ENCODE measurements at regions not wholly inside any gene's neighbourhood (a gene's known extent, or its start where the extent isn't known, plus 50 kb on each side); places are given as distances from the start of the nearest gene placed in this dataset.

DNA sequence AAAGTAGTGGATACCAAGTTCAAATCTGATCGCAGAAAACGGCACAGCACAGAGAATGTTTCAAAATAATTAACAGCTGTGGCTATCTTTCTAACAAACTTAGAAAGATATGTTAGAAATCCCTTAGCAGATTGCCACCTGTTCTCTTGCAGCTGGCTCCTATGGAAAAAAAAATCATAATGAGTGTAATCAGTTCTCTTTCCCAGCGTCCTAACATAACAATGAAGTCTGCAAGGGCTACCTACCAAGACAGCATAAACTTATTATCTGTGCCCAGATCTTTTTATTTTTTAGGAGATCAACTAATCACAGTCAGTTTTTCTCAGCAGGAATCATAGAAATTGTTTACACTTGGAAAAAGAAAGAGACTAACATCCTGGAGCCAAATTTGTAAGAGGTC is 358.6 kb upstream of the FOXG1 start:
- no peak for DNase-seq
- Histone ChIP-seq H3K27me3 (no peaks in the 10 kb centered on the region), H3K36me3 (no peaks in the 10 kb centered on the region), H3K4me1 (no peaks in the 10 kb centered on the region), H3K27ac (no peak overlapping the region), H3K4me3 (no peak overlapping the region), H3K9me3 (no peaks in the 10 kb centered on the region)
- ATAC-seq = no peak
- intact Hi-C loops (cut with DNase I) = no loop called here
- TF ChIP-seq, protein P1, sequence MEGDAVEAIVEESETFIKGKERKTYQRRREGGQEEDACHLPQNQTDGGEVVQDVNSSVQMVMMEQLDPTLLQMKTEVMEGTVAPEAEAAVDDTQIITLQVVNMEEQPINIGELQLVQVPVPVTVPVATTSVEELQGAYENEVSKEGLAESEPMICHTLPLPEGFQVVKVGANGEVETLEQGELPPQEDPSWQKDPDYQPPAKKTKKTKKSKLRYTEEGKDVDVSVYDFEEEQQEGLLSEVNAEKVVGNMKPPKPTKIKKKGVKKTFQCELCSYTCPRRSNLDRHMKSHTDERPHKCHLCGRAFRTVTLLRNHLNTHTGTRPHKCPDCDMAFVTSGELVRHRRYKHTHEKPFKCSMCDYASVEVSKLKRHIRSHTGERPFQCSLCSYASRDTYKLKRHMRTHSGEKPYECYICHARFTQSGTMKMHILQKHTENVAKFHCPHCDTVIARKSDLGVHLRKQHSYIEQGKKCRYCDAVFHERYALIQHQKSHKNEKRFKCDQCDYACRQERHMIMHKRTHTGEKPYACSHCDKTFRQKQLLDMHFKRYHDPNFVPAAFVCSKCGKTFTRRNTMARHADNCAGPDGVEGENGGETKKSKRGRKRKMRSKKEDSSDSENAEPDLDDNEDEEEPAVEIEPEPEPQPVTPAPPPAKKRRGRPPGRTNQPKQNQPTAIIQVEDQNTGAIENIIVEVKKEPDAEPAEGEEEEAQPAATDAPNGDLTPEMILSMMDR (IDR thresholded peaks at IDR 0.05) = no peak

DNA sequence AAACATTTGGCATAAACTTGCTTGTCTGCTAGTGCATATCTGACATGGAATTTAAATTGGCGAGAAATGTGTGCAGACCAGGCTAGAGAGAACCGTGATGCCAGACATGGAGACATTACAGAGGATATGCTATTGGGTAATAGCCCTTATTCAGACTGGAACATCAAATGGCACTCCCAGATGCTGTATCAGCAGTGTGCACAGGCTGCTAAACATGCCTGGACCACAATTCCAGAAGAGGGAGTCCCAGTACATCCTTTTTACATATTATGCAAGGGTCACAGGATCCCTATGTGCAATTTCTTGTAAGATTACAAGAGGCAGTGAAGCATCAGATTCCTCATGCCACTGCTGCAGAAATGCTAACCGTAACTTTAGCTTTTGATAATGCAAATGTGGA is 354.5 kb upstream of the FOXG1 start:
- TF ChIP-seq, protein P1 (IDR thresholded peaks at IDR 0.05) = no peak
- Histone ChIP-seq H3K4me1 (no peaks in the 10 kb centered on the region), H3K27me3 (no peaks in the 10 kb centered on the region), H3K27ac (no peak overlapping the region), H3K4me3 (no peak overlapping the region), H3K36me3 (no peaks in the 10 kb centered on the region), H3K9me3 (no peaks in the 10 kb centered on the region)
- no peak for DNase-seq
- no peak for ATAC-seq
- intact Hi-C loops (cut with DNase I) = no loop called here

DNA sequence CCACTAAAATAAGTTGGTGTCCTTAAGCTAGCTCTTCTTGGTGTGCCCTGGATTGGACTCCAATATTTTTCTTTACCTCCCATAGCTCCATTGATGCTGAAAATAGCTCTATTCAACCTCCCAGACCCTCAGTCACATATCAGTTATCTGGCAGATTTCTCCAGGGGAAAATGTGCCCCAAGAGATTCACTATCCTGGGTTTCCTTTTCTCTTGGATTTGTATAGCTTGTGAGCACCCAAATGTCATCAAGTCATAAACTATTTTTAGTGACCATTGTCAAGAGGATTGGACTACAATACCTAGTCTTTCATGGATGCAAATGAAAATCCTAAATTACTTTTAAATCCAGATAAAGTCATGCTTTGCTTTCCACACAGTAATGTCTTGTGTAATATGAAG is 339.6 kb upstream of the FOXG1 start:
- TF ChIP-seq, protein P1 (IDR thresholded peaks at IDR 0.05) = no peak
- intact Hi-C loops (cut with DNase I) = no loop called here

DNA sequence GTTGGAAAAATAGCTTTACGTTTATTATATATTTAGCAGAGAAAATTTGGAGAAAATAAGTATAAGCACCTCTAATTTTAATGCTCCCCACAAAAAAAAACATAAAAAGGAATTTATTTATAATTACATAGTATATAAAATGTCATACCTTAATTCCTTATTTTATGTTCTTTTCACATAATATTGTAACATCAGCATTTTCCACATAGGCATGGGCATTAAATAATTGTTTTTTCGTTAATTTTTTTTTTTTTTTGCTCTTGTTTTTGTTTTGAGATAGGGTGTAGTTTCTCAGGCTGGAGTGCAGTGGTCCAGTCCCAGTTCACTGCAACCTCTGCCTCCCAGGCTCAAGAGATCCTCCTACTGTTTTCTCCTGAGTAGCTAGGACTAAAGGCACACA is 329.8 kb upstream of the FOXG1 start:
- ATAC-seq (no peak), DNase-seq (no peak)
- Histone ChIP-seq H3K4me3 (no peak overlapping the region), H3K4me1 (no peaks in the 10 kb centered on the region), H3K9me3 (no peaks in the 10 kb centered on the region), H3K36me3 (no peaks in the 10 kb centered on the region), H3K27ac (no peak overlapping the region), H3K27me3 (no peaks in the 10 kb centered on the region)
- intact Hi-C loops (cut with DNase I) = no loop called here
- TF ChIP-seq, protein P1 (IDR thresholded peaks at IDR 0.05) = no peak

More for the DNA sequence above, 339.6 kb upstream of the FOXG1 start:
- H3K4me1 ChIP-seq = no peaks in the 10 kb centered on the region
- H3K4me3 ChIP-seq = no peak overlapping the region
- H3K36me3 ChIP-seq = no peaks in the 10 kb centered on the region
- ATAC-seq (no peak), DNase-seq (no peak)
- no peaks in the 10 kb centered on the region for H3K9me3 ChIP-seq
- H3K27me3 ChIP-seq = no peaks in the 10 kb centered on the region
- H3K27ac ChIP-seq = no peak overlapping the region

DNA sequence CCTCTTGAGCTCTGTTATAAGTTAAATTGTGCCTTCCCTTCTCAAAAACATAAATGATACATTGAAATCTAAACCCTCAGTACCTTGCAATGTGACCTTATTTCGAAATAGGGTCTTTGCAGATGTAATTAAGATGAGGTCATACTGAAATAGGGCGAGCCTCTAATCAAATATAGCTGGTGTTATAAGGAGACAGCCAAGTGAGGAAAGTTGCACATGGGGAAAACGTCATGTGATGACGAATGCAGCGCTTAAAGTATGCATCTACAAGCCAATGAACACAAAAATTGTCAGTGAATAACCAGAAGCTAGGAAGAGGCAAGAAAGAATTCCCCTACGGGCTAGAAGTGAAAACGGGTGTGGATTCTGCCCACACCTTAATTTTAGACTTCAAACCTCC is 305.2 kb upstream of the FOXG1 start:
- no peaks in the 10 kb centered on the region for H3K4me1 ChIP-seq
- no peaks in the 10 kb centered on the region for H3K27me3 ChIP-seq
- no peak overlapping the region for H3K27ac ChIP-seq
- H3K9me3 ChIP-seq = peaks cover 3% of the 10 kb centered on the region
- no peaks in the 10 kb centered on the region for H3K36me3 ChIP-seq
- no peak overlapping the region for H3K4me3 ChIP-seq
- DNase-seq (no peak), ATAC-seq (no peak)
- TF ChIP-seq, protein P1 (IDR thresholded peaks at IDR 0.05) = no peak
- intact Hi-C loops (cut with DNase I) = no loop called here

DNA sequence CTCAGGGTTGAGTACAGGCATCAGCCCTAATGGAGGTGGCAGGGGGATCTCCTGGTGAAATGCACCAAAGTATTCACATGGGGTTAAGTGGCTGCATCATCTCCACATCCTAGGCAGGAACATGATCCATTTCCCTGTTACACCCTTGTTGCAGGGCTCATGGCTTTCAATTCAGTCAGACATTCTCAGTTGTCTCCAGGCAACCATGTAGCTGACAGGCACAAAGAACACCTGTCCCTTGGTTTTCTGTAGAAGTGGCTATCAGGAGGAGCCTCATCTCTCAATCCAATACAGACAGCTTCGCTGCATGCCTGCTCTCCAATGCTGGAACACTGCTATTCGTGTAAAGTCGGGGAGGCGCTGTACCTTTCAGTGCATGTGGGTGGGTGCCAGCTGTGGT is 299.0 kb upstream of the FOXG1 start:
- no peak for ATAC-seq
- intact Hi-C loops (cut with DNase I) = no loop called here

More for the DNA sequence above, 299.0 kb upstream of the FOXG1 start:
- no peaks in the 10 kb centered on the region for H3K36me3 ChIP-seq
- H3K4me3 ChIP-seq = no peak overlapping the region
- H3K4me1 ChIP-seq = no peaks in the 10 kb centered on the region
- peaks cover 10% of the 10 kb centered on the region for H3K9me3 ChIP-seq
- TF ChIP-seq, protein P1 (IDR thresholded peaks at IDR 0.05) = no peak
- DNase-seq = no peak
- H3K27ac ChIP-seq = no peak overlapping the region
- H3K27me3 ChIP-seq = no peaks in the 10 kb centered on the region
